Stimulated activated CD4-positive, alpha-beta T cell treated with anti-CD3 and anti-CD28 coated beads, Interleukin-15, amount 100 ng/mL, for 24 hours (primary cell): ENCODE measurements at regions not wholly inside any gene's neighbourhood (a gene's known extent, or its start where the extent isn't known, plus 50 kb on each side); places are given as distances from the start of the nearest gene placed in this dataset.

Source experiments
- DNase-seq: peaks from one replicate; pipeline ENCODE4 v3.0.0-alpha.2; 2020

- DNase-seq = no peak
Measured at GRCh38 chr18:10402871-10403559, 51.4 kb upstream of the APCDD1 start.

GRCh38 chr18:10403708-10404107 lies 50.7 kb upstream of the APCDD1 start:
- DNase-seq = no peak

GRCh38 chr18:10404168-10404567 lies 50.3 kb upstream of the APCDD1 start:
- no peak for DNase-seq
